Neuronal stem cell (in vitro differentiated cells): ENCODE measurements at regions not wholly inside any gene's neighbourhood (a gene's known extent, or its start where the extent isn't known, plus 50 kb on each side); places are given as distances from the start of the nearest gene placed in this dataset.

Source experiments
- DNase-seq: peaks from one replicate; pipeline ENCODE4 v3.0.0-alpha.2; 2013; ENCODE audit warnings: low spot score
- H2AFZ ChIP-seq: one replicate; pipeline ENCODE4 v1.6.1; 2013; ENCODE audit warnings: mild to moderate bottlenecking, low read length, inconsistent platforms
- H2AK5ac ChIP-seq: 2 replicates; pipeline ENCODE4 v1.6.1; 2013; ENCODE audit warnings: low read depth, mild to moderate bottlenecking, inconsistent platforms, low read length, moderate library complexity, mixed read lengths
- H2BK120ac ChIP-seq: 2 replicates; pipeline ENCODE4 v1.6.1; 2013; ENCODE audit warnings: low read depth, mild to moderate bottlenecking, inconsistent platforms, low read length, moderate library complexity, mixed read lengths
- H2BK12ac ChIP-seq: one replicate; pipeline ENCODE4 v1.6.1; 2013; ENCODE audit warnings: low read length, inconsistent platforms
- H2BK15ac ChIP-seq: 2 replicates; pipeline ENCODE4 v1.6.1; 2013; ENCODE audit warnings: mild to moderate bottlenecking, low read length, inconsistent platforms, mixed read lengths
- H2BK5ac ChIP-seq: one replicate; pipeline ENCODE4 v1.6.1; 2013; ENCODE audit warnings: inconsistent platforms, mild to moderate bottlenecking, low read length, moderate library complexity
- H3K14ac ChIP-seq: one replicate; pipeline ENCODE4 v1.6.1; 2013; ENCODE audit warnings: low read length, inconsistent platforms
- H3K18ac ChIP-seq: 2 replicates; pipeline ENCODE4 v1.6.1; 2013; ENCODE audit warnings: low read length, inconsistent platforms
- H3K23ac ChIP-seq: 2 replicates; pipeline ENCODE4 v1.6.1; 2013; ENCODE audit warnings: low read depth, mild to moderate bottlenecking, mixed read lengths, low read length, inconsistent platforms; ENCODE audit not compliant: poor library complexity
- H3K27ac ChIP-seq: replicated peaks from 3 replicates; pipeline ENCODE4 v1.5.1; 2013; ENCODE audit warnings: low read length, inconsistent platforms
- H3K27me3 ChIP-seq, 3 experiments: 2 replicates each; pipeline ENCODE4 v1.6.1; 2013; ENCODE audit warnings: low read length in 3 of 3, mild to moderate bottlenecking in 2 of 3, inconsistent platforms in 1 of 3, low read depth in 1 of 3, mixed read lengths in 1 of 3, moderate library complexity in 1 of 3; ENCODE audit not compliant: control insufficient read depth in 3 of 3, insufficient read depth in 3 of 3
- H3K36me3 ChIP-seq, 2 donors: replicated peaks in 1 of 2; 2 replicates each; pipeline ENCODE4 v1.6.1; 2013; ENCODE audit warnings: low read length in 2 of 2; ENCODE audit not compliant: control insufficient read depth in 2 of 2, insufficient read depth in 2 of 2
- H3K4ac ChIP-seq: 2 replicates; pipeline ENCODE4 v1.6.1; 2013; ENCODE audit warnings: inconsistent platforms, mild to moderate bottlenecking, low read length, moderate library complexity
- H3K4me1 ChIP-seq, 2 donors: 1 replicate in 1 of 2; 2 replicates in 1 of 2; pipeline ENCODE4 v1.6.1; 2013; ENCODE audit warnings: low read length in 2 of 2, low read depth in 1 of 2; ENCODE audit not compliant: control insufficient read depth in 2 of 2, insufficient read depth in 1 of 2
- H3K4me2 ChIP-seq: one replicate; pipeline ENCODE4 v1.6.1; 2013; ENCODE audit warnings: mild to moderate bottlenecking, low read length, inconsistent platforms; ENCODE audit not compliant: insufficient read depth, poor library complexity, severe bottlenecking
- H3K4me3 ChIP-seq, 2 donors: 2 replicates each; pipeline ENCODE4 v1.5.1; 2013; ENCODE audit warnings: low read length in 2 of 2, mild to moderate bottlenecking in 2 of 2, inconsistent platforms in 1 of 2, moderate library complexity in 1 of 2
- H3K79me1 ChIP-seq: one replicate; pipeline ENCODE4 v1.6.1; 2013; ENCODE audit warnings: low read depth, mild to moderate bottlenecking, inconsistent platforms, low read length, moderate library complexity
- H3K9ac ChIP-seq: one replicate; pipeline ENCODE4 v1.6.1; 2013; ENCODE audit warnings: mild to moderate bottlenecking, low read depth, low read length, inconsistent platforms; ENCODE audit not compliant: poor library complexity
- H3K9me3 ChIP-seq, 2 donors: replicated peaks in 1 of 2; 2 replicates each; pipeline versions ENCODE3 to v1.6.1; 2013; ENCODE audit warnings: low read length in 2 of 2, mild to moderate bottlenecking in 2 of 2, inconsistent platforms in 1 of 2, low read depth in 1 of 2, mixed read lengths in 1 of 2, moderate library complexity in 1 of 2; ENCODE audit not compliant: control insufficient read depth in 2 of 2, insufficient read depth in 1 of 2
- H4K8ac ChIP-seq: one replicate; pipeline ENCODE4 v1.6.1; 2013; ENCODE audit warnings: low read depth, mild to moderate bottlenecking, inconsistent platforms, low read length, moderate library complexity
- H4K91ac ChIP-seq: one replicate; pipeline ENCODE4 v1.6.1; 2013; ENCODE audit warnings: low read length, low read depth, mild to moderate bottlenecking, inconsistent platforms; ENCODE audit not compliant: poor library complexity
- WGBS, 2 donors: extraction: QIAGEN DNeasy Blood & Tissue Kit; methylation state at CpG; one replicate each; pipeline ENCODE4 v1.1.7; 2013; ENCODE audit warnings: missing lambda C conversion rate in 2 of 2, mixed read lengths in 1 of 2; ENCODE audit not compliant: insufficient read length in 2 of 2, insufficient replicate concordance in 1 of 2; ENCODE audit errors: extremely low coverage in 2 of 2; 5-methylcytosine and 5-hydroxymethylcytosine counted together

- H2AK5ac ChIP-seq = no peak overlapping the region
- H2BK5ac ChIP-seq = no peak overlapping the region
- no peak overlapping the region for H3K23ac ChIP-seq
- no peak overlapping the region for H3K14ac ChIP-seq
- no peaks in the 10 kb centered on the region for H3K9me3 ChIP-seq
- H3K4me1 ChIP-seq = peaks cover 14 to 17% of the 10 kb centered on the region in 2 donors
- H3K18ac ChIP-seq = no peak overlapping the region
- WGBS, 2 donors = no CpG with 5 or more reads among the region's 6 CpGs
- H3K79me1 ChIP-seq = no peaks in the 10 kb centered on the region
- H3K4me2 ChIP-seq = no peak overlapping the region
- H3K27ac ChIP-seq = no peak overlapping the region
- H2BK15ac ChIP-seq = no peak overlapping the region
- no peak overlapping the region for H2BK12ac ChIP-seq
- H2BK120ac ChIP-seq = no peak overlapping the region
- DNase-seq = no peak
- H4K8ac ChIP-seq = no peak overlapping the region
- H4K91ac ChIP-seq = no peak overlapping the region
- no peak overlapping the region for H3K4ac ChIP-seq
- no peaks in the 10 kb centered on the region for H3K27me3 ChIP-seq
- peak overlapping the region; percentile 17 for H2AFZ ChIP-seq
- H3K36me3 ChIP-seq = no peaks in the 10 kb centered on the region
- no peak overlapping the region for H3K4me3 ChIP-seq
- no peak overlapping the region for H3K9ac ChIP-seq
Observed at GRCh38 chr20:53708129-53708968, 114.7 kb upstream of the ZNF217 start.

- Histone ChIP-seq H3K4me3 (no peak overlapping the region), H2BK5ac (no peak overlapping the region), H3K9me3 (no peaks in the 10 kb centered on the region), H3K27ac (peak overlapping the region; percentile 23), H3K79me1 (no peaks in the 10 kb centered on the region), H2BK12ac (no peak overlapping the region), H2AFZ (peak overlapping the region; percentile 17), H3K27me3 (no peaks in the 10 kb centered on the region), H3K23ac (no peak overlapping the region), H3K9ac (no peak overlapping the region), H2BK15ac (no peak overlapping the region), H2BK120ac (no peak overlapping the region), H3K4me1 (peaks cover 11 to 15% of the 10 kb centered on the region in 2 donors), H3K4ac (no peak overlapping the region), H3K4me2 (no peak overlapping the region), H3K14ac (no peak overlapping the region), H3K18ac (no peak overlapping the region), H4K91ac (no peak overlapping the region), H4K8ac (no peak overlapping the region), H3K36me3 (no peaks in the 10 kb centered on the region), H2AK5ac (no peak overlapping the region)
- no peak for DNase-seq
- no CpG with 5 or more reads among the region's 6 CpGs for WGBS, 2 donors
Observed at GRCh38 chr20:53707371-53708055, 113.9 kb upstream of the ZNF217 start.

- no peak for DNase-seq
- H2BK120ac ChIP-seq = no peak overlapping the region
Observed at GRCh38 chr20:53706466-53707370, 113.1 kb upstream of the ZNF217 start.

More at GRCh38 chr20:53706466-53707370, 113.1 kb upstream of the ZNF217 start:
- Histone ChIP-seq H3K9me3 (no peaks in the 10 kb centered on the region), H3K4me3 (no peak overlapping the region), H2BK5ac (no peak overlapping the region), H3K23ac (no peak overlapping the region), H3K36me3 (no peaks in the 10 kb centered on the region), H2BK12ac (no peak overlapping the region), H4K91ac (no peak overlapping the region), H4K8ac (no peak overlapping the region), H3K4ac (no peak overlapping the region), H3K27me3 (no peaks in the 10 kb centered on the region), H3K14ac (no peak overlapping the region), H3K4me2 (no peak overlapping the region), H3K79me1 (no peaks in the 10 kb centered on the region), H2AK5ac (no peak overlapping the region), H3K18ac (no peak overlapping the region), H2AFZ (peak overlapping the region; percentile 63), H3K9ac (no peak overlapping the region), H3K4me1 (peaks cover 8 to 11% of the 10 kb centered on the region in 2 donors), H3K27ac (no peak overlapping the region), H2BK15ac (no peak overlapping the region)
- no CpG with 5 or more reads among the region's 6 CpGs for WGBS, 2 donors
